Dermis blood vessel endothelial cell (primary cell): ENCODE measurements at regions not wholly inside any gene's neighbourhood (a gene's known extent, or its start where the extent isn't known, plus 50 kb on each side); places are given as distances from the start of the nearest gene placed in this dataset.

ENCODE experiments used
- DNase-seq: peaks from one replicate; pipeline ENCODE4 v3.0.0; 2010

DNA sequence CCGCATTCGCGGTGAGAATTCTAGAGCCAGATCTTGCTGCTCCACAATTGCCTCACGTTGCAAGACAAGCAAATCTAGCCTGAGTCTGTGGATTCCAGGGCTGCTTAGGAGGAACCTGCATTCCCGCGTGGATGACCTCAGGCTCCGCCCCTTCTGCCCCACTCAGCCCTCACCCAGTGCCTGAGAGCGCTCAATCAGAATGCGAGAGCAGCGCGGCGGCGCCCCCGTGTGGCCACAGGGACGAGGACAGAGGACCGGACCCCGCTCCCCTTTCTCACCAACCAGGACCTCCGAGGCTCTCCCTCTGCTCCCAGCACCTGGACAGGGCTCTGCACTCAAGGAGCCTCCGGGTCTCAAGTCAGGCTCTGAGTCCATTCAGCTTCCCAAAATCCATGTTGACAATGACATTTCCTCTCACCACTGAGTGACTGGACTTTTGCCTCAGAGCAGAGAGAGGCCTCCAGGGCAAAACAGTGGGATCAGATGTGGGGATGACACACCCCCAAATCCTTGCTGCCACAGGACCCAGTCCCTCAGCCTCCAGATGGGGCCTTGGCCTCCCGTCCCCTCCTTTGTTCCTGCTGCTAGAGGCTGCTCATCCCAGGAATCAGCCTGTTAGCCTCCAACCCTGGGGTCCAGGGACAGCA is 52.0 kb downstream of the RPP21 start:
- DNase-seq: peak; percentile 81

DNA sequence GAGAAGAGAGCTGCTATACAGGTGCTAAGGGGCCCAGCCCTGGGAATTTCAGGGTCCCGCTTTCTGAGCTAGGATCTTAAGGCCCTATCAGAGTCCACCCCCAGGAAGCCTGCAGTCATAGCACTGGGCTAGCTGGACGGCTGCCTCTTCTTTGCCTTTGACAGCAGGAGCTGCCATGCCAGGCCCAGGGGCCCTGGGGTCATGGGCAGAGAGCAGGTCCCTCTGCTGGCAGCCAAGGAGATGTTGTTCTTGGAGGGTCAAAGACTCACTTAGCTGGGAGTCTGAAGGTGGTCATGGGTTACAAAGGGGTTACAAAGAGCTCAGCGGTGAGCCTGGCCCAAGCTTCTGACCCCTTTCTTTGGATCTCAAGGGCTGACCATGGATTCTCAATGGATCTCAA is 52.7 kb downstream of the RPP21 start:
- no peak for DNase-seq

DNA sequence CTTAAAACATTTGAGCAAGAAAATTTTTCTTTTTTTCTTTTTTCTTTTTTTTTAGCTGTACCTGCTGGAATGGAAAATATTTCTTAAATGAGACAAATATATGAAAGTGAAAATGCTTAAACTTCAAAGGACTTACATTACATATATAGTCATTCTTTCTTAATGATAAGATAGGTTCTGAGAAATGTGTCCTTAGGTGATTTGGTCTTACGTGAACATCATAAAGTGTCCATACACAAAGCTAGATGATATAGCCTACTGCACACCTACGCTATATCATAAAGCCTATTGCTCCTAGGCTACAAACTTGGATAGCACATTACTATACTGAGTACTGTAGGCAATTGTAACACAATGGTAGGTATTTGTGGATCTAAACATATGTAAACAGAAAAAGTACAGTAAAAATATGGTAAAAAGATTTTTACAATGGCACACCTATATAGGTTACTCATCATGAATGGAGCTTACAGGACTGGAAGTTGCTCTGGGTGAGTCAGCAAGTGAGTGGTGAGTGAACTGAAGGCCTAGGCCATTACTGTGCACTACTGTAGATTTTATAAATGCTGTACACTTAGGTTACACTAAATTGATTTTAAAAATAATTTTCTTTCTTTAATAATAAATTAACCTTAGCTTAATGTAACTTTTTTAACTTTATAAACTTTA is 54.6 kb downstream of the RPP21 start:
- DNase-seq: no peak

DNA sequence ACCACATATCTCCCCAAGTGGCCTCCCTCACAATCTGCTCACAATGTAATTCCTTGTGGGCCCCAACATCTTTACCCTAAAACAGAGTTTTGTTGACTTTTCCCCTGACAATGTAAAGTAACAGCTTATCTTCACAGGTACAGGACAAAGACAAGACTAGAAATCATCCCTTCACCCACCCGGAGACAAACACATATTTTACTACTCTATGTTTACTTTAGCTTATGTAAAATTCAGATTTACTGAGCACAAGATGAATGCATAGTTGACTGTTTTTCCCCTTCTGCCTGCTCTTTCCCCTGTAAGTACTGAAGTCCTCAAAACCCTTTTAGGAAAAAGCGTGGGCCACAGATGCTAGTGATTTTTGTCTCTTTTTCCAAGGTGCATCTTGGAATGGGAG is 61.0 kb downstream of the RPP21 start:
- no peak for DNase-seq

DNA sequence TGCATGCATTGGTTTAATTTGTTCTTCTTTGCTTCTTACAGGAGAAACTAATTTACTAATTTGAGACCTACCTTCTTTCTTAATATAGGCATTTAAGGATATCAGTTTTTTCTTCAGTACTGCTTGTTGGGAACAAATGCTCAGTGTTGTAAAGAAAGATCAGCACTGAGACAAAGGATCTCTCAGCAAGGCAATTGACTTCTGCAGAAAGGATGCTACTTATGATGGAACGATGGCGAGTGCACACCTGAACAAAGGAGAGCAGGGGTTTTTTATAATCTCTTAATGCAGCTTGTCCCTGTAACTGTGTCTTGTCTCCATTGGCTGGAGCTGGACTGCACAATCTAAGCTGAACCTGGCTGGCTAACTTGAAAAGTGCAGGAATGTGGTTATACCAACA is 64.2 kb downstream of the RPP21 start:
- no peak for DNase-seq

DNA sequence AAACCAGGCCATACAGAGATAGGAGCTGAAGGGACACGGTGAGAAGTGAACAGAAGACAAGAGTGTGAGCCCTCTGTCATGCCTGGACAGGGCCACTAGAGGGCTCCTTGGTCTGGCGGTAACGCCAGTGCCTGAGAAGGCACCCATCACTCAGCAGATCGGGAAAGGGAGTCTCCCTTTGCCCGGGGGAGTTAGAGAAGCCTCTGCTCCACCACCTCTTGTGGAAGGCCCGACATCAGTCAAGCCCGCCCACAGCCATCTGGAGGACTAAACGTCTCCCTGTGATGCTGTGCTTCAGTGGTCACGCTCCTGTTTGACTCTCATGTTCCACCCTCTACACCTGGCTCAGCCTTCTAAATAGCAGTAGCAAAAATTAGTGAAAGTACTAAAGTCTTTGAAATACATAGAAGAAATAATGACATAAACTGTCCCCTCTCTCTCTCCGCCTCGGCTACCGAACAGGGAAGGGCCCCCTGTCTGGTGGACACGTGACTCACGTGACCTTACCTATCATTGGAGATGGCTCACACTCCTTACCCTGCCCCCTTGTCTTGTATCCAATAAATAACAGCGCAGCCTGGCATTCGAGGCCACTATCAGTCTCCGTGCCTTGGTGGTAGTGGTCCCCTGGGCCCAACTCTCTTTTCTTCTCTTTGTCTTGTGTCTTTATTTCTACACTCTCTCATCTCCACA is 66.7 kb downstream of the RPP21 start:
- DNase-seq: peak; percentile 66

DNA sequence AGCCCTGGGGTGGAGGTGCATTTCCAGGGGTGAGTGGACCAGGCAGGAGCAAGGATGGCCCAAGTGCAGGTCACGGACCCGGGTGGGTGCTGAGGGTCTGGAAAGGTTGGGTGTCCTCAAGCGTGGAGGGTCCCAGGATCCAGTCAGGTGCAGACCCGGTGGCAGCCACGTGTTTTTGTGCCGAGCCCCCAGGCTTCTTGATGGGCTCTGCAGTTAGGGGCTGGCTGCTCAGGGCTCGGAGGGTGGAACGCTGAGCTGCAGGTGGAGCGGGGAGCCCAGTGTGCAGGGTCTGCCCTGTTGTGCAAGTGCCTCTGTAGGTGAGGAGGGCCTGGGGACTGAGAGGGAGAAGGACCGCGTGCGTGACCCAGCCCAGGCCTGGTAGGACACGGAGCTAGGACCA is 70.9 kb upstream of the HLA-E start:
- no peak for DNase-seq

DNA sequence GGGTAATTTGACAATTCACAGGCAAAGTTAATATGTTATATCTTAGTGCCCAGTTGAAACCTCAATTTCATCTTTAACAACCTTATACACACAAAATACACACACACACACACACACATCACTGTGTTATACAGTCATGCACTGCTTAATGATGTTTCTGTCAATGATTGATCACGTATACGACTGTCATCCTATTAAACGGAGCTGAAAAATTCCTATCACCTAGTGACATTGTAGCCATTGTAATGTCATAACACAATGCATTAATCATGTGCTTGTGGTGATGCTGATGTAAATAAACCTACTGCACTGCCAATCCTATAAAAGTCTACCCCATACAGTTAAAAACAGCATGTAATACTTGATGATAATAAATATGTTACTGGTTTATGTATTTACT is 64.8 kb upstream of the HLA-E start:
- DNase-seq: no peak
